Urinary bladder (tissue), 3 donors: ENCODE measurements at regions not wholly inside any gene's neighbourhood (a gene's known extent, or its start where the extent isn't known, plus 50 kb on each side); places are given as distances from the start of the nearest gene placed in this dataset.
"Not testable (repeated sequence)": the region's sequence is repeated elsewhere in the genome, so short reads cannot be mapped to it uniquely, and the experiment has no call there.

Experiments
- DNase-seq: peaks from one replicate; pipeline ENCODE4 v3.0.0-alpha.2; 2015; ENCODE audit errors: extremely low spot score
- H3K27ac ChIP-seq: one replicate; pipeline ENCODE4 v1.5.1; 2013; ENCODE audit warnings: low read depth, mild to moderate bottlenecking, moderate library complexity
- H3K36me3 ChIP-seq: one replicate; pipeline ENCODE4 v1.6.1; 2013; ENCODE audit warnings: mild to moderate bottlenecking, moderate library complexity; ENCODE audit not compliant: insufficient read depth
- H3K4me1 ChIP-seq: one replicate; pipeline ENCODE4 v1.6.1; 2013; ENCODE audit warnings: mild to moderate bottlenecking, moderate library complexity; ENCODE audit not compliant: insufficient read depth
- H3K4me3 ChIP-seq: one replicate; pipeline ENCODE4 v1.5.1; 2013; ENCODE audit warnings: low read depth, low read length
- WGBS: extraction: QIAGEN DNeasy Blood & Tissue Kit; methylation state at CpG from one replicate; pipeline ENCODE4 v1.1.7; 2013; 5-methylcytosine and 5-hydroxymethylcytosine counted together
- donor health status: healthy with polysubstance abuse.
- donor health status: healthy.

GRCh38 chr20:51175156-51175555 lies 152.2 kb upstream of the KCNG1 start:
- whole genome bisulfite sequencing = 89% methylated on average over 10 of the region's 10 CpGs
- no peaks in the 10 kb centered on the region for H3K4me1 ChIP-seq

GRCh38 chr20:51174536-51174935 lies 151.6 kb upstream of the KCNG1 start:
- Histone ChIP-seq H3K4me1 (no peaks in the 10 kb centered on the region), H3K36me3 (no peaks in the 10 kb centered on the region), H3K27ac (no peak overlapping the region), H3K4me3 (no peak overlapping the region)
- 80% methylated on average over 2 of the region's 2 CpGs for WGBS
- DNase-seq = no peak

More at GRCh38 chr20:51175156-51175555, 152.2 kb upstream of the KCNG1 start:
- Histone ChIP-seq H3K36me3 (no peaks in the 10 kb centered on the region), H3K27ac (no peak overlapping the region), H3K4me3 (no peak overlapping the region)
- no peak for DNase-seq

GRCh38 chr20:51172558-51173428 lies 149.9 kb upstream of the KCNG1 start:
- Histone ChIP-seq H3K36me3 (no peaks in the 10 kb centered on the region), H3K27ac (no peak overlapping the region), H3K4me3 (no peak overlapping the region), H3K4me1 (no peaks in the 10 kb centered on the region)
- no peak for DNase-seq
- 85% methylated on average over 6 of the region's 6 CpGs for WGBS

- WGBS = 82% methylated on average over 2 of the region's 2 CpGs
- Histone ChIP-seq H3K4me1 (no peaks in the 10 kb centered on the region), H3K36me3 (no peaks in the 10 kb centered on the region), H3K27ac (no peak overlapping the region), H3K4me3 (no peak overlapping the region)
- no peak for DNase-seq
Observed at GRCh38 chr20:51171141-51171540, 148.2 kb upstream of the KCNG1 start.

- WGBS = 84% methylated on average over 3 of the region's 3 CpGs
- DNase-seq = no peak
- no peak overlapping the region for H3K27ac ChIP-seq
- no peak overlapping the region for H3K4me3 ChIP-seq
- H3K4me1 ChIP-seq = no peaks in the 10 kb centered on the region
- no peaks in the 10 kb centered on the region for H3K36me3 ChIP-seq
Observed at GRCh38 chr20:51169813-51170212, 146.9 kb upstream of the KCNG1 start.

GRCh38 chr20:51167911-51168310 lies 145.0 kb upstream of the KCNG1 start:
- H3K4me3 ChIP-seq, H3K4me1 ChIP-seq, H3K36me3 ChIP-seq, H3K27ac ChIP-seq, DNase-seq: not testable (repeated sequence)
- WGBS = 82% methylated on average over 4 of the region's 4 CpGs

GRCh38 chr20:51166489-51166888 lies 143.6 kb upstream of the KCNG1 start:
- Histone ChIP-seq H3K27ac (no peak overlapping the region), H3K4me3 (no peak overlapping the region), H3K36me3 (no peaks in the 10 kb centered on the region), H3K4me1 (no peaks in the 10 kb centered on the region)
- DNase-seq = no peak
- 74% methylated on average over 3 of the region's 3 CpGs for WGBS

- no peak overlapping the region for H3K4me3 ChIP-seq
- DNase-seq = no peak
- H3K4me1 ChIP-seq = no peaks in the 10 kb centered on the region
- 79% methylated on average over 9 of the region's 9 CpGs for WGBS
- no peak overlapping the region for H3K27ac ChIP-seq
- H3K36me3 ChIP-seq = no peaks in the 10 kb centered on the region
Observed at GRCh38 chr20:51165131-51165530, 142.2 kb upstream of the KCNG1 start.

GRCh38 chr20:51164731-51165130 lies 141.8 kb upstream of the KCNG1 start:
- H3K36me3 ChIP-seq = no peaks in the 10 kb centered on the region
- 91% methylated on average over 2 of the region's 2 CpGs for WGBS
- H3K4me1 ChIP-seq = no peaks in the 10 kb centered on the region
- H3K4me3 ChIP-seq = no peak overlapping the region
- DNase-seq = no peak
- no peak overlapping the region for H3K27ac ChIP-seq

- Histone ChIP-seq H3K4me1 (no peaks in the 10 kb centered on the region), H3K27ac (no peak overlapping the region), H3K4me3 (no peak overlapping the region), H3K36me3 (no peaks in the 10 kb centered on the region)
- 51% methylated on average over 13 of the region's 13 CpGs for WGBS
- DNase-seq = no peak
Observed at GRCh38 chr20:51163996-51164600, 141.2 kb upstream of the KCNG1 start.

- Histone ChIP-seq H3K36me3 (no peaks in the 10 kb centered on the region), H3K27ac (no peak overlapping the region), H3K4me3 (no peak overlapping the region), H3K4me1 (no peaks in the 10 kb centered on the region)
- WGBS = 72% methylated on average over 6 of the region's 6 CpGs
- DNase-seq = no peak
Observed at GRCh38 chr20:51162015-51162414, 139.1 kb upstream of the KCNG1 start.

GRCh38 chr20:51160821-51161220 lies 137.9 kb upstream of the KCNG1 start:
- no peaks in the 10 kb centered on the region for H3K4me1 ChIP-seq
- H3K4me3 ChIP-seq = no peak overlapping the region
- no peak overlapping the region for H3K27ac ChIP-seq
- WGBS = 85% methylated on average over 6 of the region's 6 CpGs
- no peak for DNase-seq
- H3K36me3 ChIP-seq = no peaks in the 10 kb centered on the region

GRCh38 chr20:51159981-51160380 lies 137.1 kb upstream of the KCNG1 start:
- H3K4me1 ChIP-seq = no peaks in the 10 kb centered on the region

GRCh38 chr20:51159303-51159702 lies 136.4 kb upstream of the KCNG1 start:
- no peaks in the 10 kb centered on the region for H3K4me1 ChIP-seq
- H3K27ac ChIP-seq = no peak overlapping the region
- H3K36me3 ChIP-seq = no peaks in the 10 kb centered on the region
- 44% methylated on average over 8 of the region's 8 CpGs for WGBS
- DNase-seq = no peak
- H3K4me3 ChIP-seq = no peak overlapping the region

More at GRCh38 chr20:51159981-51160380, 137.1 kb upstream of the KCNG1 start:
- Histone ChIP-seq H3K4me3 (no peak overlapping the region), H3K36me3 (no peaks in the 10 kb centered on the region), H3K27ac (no peak overlapping the region)
- no peak for DNase-seq
- WGBS = 48% methylated on average over 2 of the region's 2 CpGs
